Liver (tissue), 8 donors: ENCODE measurements at regions not wholly inside any gene's neighbourhood (a gene's known extent, or its start where the extent isn't known, plus 50 kb on each side); places are given as distances from the start of the nearest gene placed in this dataset.

Experiments
- DNase-seq: peaks from one replicate; pipeline ENCODE4 v3.0.0-alpha.2; 2017; ENCODE audit warnings: low spot score
- H3K27ac ChIP-seq, 2 donors: one replicate each; pipeline ENCODE4 v1.7.0; 2013; ENCODE audit warnings: inconsistent platforms in 2 of 2, low read length in 2 of 2, control low read depth in 1 of 2, low read depth in 1 of 2, mild to moderate bottlenecking in 1 of 2
- H3K27me3 ChIP-seq, 4 donors: one replicate each; pipeline versions ENCODE4 v1.6.1 to v1.7.0; 2013; ENCODE audit warnings: low read length in 3 of 4, inconsistent platforms in 1 of 4, mild to moderate bottlenecking in 1 of 4, moderate library complexity in 1 of 4; ENCODE audit not compliant: control insufficient read depth in 4 of 4, insufficient read depth in 4 of 4
- H3K36me3 ChIP-seq, 4 donors: one replicate each; pipeline versions ENCODE4 v1.6.1 to v1.7.0; 2013; ENCODE audit warnings: low read length in 3 of 4, mild to moderate bottlenecking in 3 of 4, low read depth in 1 of 4, moderate library complexity in 1 of 4; ENCODE audit not compliant: control insufficient read depth in 4 of 4, insufficient read depth in 3 of 4
- H3K4me1 ChIP-seq, 4 donors: one replicate each; pipeline versions ENCODE4 v1.6.1 to v1.7.0; 2013; ENCODE audit warnings: low read length in 3 of 4, mild to moderate bottlenecking in 3 of 4, moderate library complexity in 1 of 4; ENCODE audit not compliant: control insufficient read depth in 4 of 4, insufficient read depth in 4 of 4
- H3K4me3 ChIP-seq, 3 donors: one replicate each; pipeline versions ENCODE4 v1.6.1 to v1.7.0; 2013; ENCODE audit warnings: low read length in 3 of 3, control low read depth in 1 of 3, low read depth in 1 of 3, mild to moderate bottlenecking in 1 of 3
- H3K9ac ChIP-seq, 2 donors: one replicate each; pipeline ENCODE4 v1.7.0; 2013; ENCODE audit warnings: low read length in 2 of 2, mild to moderate bottlenecking in 2 of 2, moderate library complexity in 2 of 2, control low read depth in 1 of 2, low read depth in 1 of 2
- H3K9me3 ChIP-seq, 4 donors: one replicate each; pipeline versions ENCODE4 v1.6.1 to v1.7.0; 2013; ENCODE audit warnings: low read length in 3 of 4; ENCODE audit not compliant: control insufficient read depth in 4 of 4
- EGR1 ChIP-seq, 2 donors: IDR thresholded peaks; 2 replicates each; pipeline ENCODE4 v1.6.1; 2016 to 2018; ENCODE audit warnings: antibody characterized with exemption in 2 of 2, low read depth in 2 of 2
- FOXA2 ChIP-seq: IDR thresholded peaks from 2 replicates; pipeline ENCODE4 v1.6.1; 2016; ENCODE audit warnings: antibody characterized with exemption
- GABPA ChIP-seq, 2 donors: IDR thresholded peaks in 1 of 2; conservative IDR thresholded peaks in 1 of 2; 2 replicates each; pipeline ENCODE4 v1.6.1; 2016; ENCODE audit warnings: antibody characterized with exemption in 2 of 2, mild to moderate bottlenecking in 1 of 2, moderate library complexity in 1 of 2
- HNF4A ChIP-seq, 2 donors: conservative IDR thresholded peaks; 2 replicates each; pipeline ENCODE4 v1.6.1; 2016; ENCODE audit warnings: antibody characterized with exemption in 2 of 2, mild to moderate bottlenecking in 2 of 2
- NR2F2 ChIP-seq: IDR thresholded peaks from 2 replicates; pipeline ENCODE4 v1.6.1; 2016; ENCODE audit warnings: antibody characterized with exemption
- RXRA ChIP-seq, 2 donors: IDR thresholded peaks; 2 replicates each; pipeline ENCODE4 v1.6.1; 2017 to 2018; ENCODE audit warnings: antibody characterized with exemption in 2 of 2, mild to moderate bottlenecking in 1 of 2
- SP1 ChIP-seq: IDR thresholded peaks from 2 replicates; pipeline ENCODE4 v1.6.1; 2018; ENCODE audit warnings: antibody characterized with exemption, mild to moderate bottlenecking
- TAF1 ChIP-seq: conservative IDR thresholded peaks from 2 replicates; pipeline ENCODE4 v1.6.1; 2016; ENCODE audit warnings: antibody characterized with exemption, mild to moderate bottlenecking
- YY1 ChIP-seq: IDR thresholded peaks from 2 replicates; pipeline ENCODE4 v1.6.1; 2016; ENCODE audit warnings: antibody characterized with exemption, mild to moderate bottlenecking
- WGBS: extraction: QIAGEN DNeasy Blood & Tissue Kit; methylation state at CpG from one replicate; pipeline ENCODE4 v1.1.7; 2013; 5-methylcytosine and 5-hydroxymethylcytosine counted together
- TF ChIP-seq, protein P1 (sequence below): IDR thresholded peaks from 2 replicates; pipeline ENCODE4 v1.6.1; 2016; ENCODE audit warnings: antibody characterized with exemption, mild to moderate bottlenecking
- TF ChIP-seq, protein P2 (sequence below): IDR thresholded peaks from 2 replicates; pipeline ENCODE4 v1.6.1; 2016; ENCODE audit warnings: antibody characterized with exemption
- TF ChIP-seq, protein P3 (sequence below): fragments of 150-350 bp; IDR thresholded peaks from 2 replicates; pipeline ENCODE4 v1.5.1; 2017; ENCODE audit warnings: improper control_type of control experiment, low read depth, low read length; ENCODE audit not compliant: missing input control
- TF ChIP-seq, protein P4 (sequence below): IDR thresholded peaks from 2 replicates; pipeline ENCODE4 v1.6.1; 2016; ENCODE audit warnings: antibody characterized with exemption
- TF ChIP-seq, protein P5 (sequence below): IDR thresholded peaks from 2 replicates; pipeline ENCODE4 v1.6.1; 2016; ENCODE audit warnings: antibody characterized with exemption
- donor health status: healthy.
- donor health status: healthy.
- donor health status: healthy.
- donor health status: healthy.
- donor health status: healthy.

DNA sequence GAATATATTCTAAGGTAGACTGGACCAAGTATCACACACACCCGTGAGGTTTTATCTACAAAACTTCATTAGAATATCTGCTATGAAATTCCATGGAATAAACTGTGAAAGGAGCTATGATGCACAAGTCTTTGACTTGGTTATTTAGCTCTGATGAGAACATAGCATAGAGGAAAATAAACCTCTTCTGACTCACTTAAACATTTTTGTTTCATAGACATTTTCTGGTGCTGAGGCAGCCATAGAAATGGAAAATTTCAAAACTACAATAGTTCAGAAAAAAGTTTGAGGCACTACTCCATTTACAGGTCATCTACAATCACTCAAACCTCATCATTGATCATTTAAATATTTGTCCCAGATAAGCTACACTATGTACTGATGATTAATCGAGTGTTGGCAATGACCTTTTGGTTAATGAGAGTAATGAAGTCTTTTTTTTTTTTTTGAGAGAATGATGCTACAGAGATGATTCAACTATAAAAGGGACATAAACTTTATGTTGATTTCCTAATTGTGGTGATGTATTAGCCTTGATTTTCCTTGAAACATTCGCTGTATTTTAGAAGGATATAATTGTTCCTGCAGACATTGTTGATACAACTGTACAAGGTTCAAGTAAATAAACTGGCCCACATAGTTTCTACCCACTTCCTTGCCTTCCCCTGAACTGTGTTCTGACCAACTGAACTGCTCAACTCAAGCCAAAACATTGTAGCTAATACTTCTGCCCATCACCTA lies 77.5 kb downstream of the AREG start:
- 56% methylated on average over 3 of the region's 3 CpGs for WGBS

DNA sequence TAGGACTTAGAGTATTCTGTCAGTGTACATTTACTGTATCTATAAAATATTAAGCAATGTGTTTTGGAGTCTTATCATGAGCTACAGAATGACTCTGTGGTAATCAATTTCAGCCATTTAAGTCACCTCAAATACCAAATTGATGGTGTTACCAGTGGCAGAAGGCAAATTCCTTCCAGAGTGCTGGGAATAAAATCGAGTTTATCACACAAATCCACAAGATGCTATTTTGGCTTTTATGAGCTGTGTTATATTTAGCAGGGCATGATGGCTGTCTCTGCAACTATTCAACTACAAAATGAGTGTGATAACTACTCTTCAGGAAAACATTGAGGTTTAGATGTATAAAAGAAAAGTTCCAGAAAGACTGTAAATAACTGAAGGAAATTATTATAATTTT lies 78.2 kb downstream of the AREG start:
- TF ChIP-seq SP1, result no peak
- TF ChIP-seq, protein P1, sequence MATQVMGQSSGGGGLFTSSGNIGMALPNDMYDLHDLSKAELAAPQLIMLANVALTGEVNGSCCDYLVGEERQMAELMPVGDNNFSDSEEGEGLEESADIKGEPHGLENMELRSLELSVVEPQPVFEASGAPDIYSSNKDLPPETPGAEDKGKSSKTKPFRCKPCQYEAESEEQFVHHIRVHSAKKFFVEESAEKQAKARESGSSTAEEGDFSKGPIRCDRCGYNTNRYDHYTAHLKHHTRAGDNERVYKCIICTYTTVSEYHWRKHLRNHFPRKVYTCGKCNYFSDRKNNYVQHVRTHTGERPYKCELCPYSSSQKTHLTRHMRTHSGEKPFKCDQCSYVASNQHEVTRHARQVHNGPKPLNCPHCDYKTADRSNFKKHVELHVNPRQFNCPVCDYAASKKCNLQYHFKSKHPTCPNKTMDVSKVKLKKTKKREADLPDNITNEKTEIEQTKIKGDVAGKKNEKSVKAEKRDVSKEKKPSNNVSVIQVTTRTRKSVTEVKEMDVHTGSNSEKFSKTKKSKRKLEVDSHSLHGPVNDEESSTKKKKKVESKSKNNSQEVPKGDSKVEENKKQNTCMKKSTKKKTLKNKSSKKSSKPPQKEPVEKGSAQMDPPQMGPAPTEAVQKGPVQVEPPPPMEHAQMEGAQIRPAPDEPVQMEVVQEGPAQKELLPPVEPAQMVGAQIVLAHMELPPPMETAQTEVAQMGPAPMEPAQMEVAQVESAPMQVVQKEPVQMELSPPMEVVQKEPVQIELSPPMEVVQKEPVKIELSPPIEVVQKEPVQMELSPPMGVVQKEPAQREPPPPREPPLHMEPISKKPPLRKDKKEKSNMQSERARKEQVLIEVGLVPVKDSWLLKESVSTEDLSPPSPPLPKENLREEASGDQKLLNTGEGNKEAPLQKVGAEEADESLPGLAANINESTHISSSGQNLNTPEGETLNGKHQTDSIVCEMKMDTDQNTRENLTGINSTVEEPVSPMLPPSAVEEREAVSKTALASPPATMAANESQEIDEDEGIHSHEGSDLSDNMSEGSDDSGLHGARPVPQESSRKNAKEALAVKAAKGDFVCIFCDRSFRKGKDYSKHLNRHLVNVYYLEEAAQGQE, result no peak
- no peak for TF ChIP-seq FOXA2
- TF ChIP-seq YY1, result no peak
- no peak for TF ChIP-seq GABPA (IDR thresholded peaks at IDR 0.05 in 1 of 2, conservative IDR thresholded peaks at IDR 0.05 in 1 of 2)
- TF ChIP-seq, protein P2, sequence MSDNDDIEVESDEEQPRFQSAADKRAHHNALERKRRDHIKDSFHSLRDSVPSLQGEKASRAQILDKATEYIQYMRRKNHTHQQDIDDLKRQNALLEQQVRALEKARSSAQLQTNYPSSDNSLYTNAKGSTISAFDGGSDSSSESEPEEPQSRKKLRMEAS, result no peak
- no peak for TF ChIP-seq HNF4A (conservative IDR thresholded peaks at IDR 0.05)
- TF ChIP-seq, protein P3, sequence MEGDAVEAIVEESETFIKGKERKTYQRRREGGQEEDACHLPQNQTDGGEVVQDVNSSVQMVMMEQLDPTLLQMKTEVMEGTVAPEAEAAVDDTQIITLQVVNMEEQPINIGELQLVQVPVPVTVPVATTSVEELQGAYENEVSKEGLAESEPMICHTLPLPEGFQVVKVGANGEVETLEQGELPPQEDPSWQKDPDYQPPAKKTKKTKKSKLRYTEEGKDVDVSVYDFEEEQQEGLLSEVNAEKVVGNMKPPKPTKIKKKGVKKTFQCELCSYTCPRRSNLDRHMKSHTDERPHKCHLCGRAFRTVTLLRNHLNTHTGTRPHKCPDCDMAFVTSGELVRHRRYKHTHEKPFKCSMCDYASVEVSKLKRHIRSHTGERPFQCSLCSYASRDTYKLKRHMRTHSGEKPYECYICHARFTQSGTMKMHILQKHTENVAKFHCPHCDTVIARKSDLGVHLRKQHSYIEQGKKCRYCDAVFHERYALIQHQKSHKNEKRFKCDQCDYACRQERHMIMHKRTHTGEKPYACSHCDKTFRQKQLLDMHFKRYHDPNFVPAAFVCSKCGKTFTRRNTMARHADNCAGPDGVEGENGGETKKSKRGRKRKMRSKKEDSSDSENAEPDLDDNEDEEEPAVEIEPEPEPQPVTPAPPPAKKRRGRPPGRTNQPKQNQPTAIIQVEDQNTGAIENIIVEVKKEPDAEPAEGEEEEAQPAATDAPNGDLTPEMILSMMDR, result no peak
- no peak for TF ChIP-seq EGR1 (IDR thresholded peaks at IDR 0.05; ENCODE audit: low read depth in 2 of 2)
- TF ChIP-seq, protein P4, sequence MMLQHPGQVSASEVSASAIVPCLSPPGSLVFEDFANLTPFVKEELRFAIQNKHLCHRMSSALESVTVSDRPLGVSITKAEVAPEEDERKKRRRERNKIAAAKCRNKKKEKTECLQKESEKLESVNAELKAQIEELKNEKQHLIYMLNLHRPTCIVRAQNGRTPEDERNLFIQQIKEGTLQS, result no peak
- no peak for TF ChIP-seq TAF1
- Histone ChIP-seq H3K9me3 (no peaks in the 10 kb centered on the region), H3K36me3 (no peaks in the 10 kb centered on the region), H3K4me3 (no peak overlapping the region), H3K9ac (no peak overlapping the region), H3K4me1 (no peaks in the 10 kb centered on the region), H3K27ac (no peak overlapping the region), H3K27me3 (no peaks in the 10 kb centered on the region)
- WGBS, result 60% methylated on average over 1 of the region's 1 CpG
- no peak for DNase-seq

More for the DNA sequence above, 77.5 kb downstream of the AREG start:
- Histone ChIP-seq H3K9ac (no peak overlapping the region), H3K27me3 (no peaks in the 10 kb centered on the region), H3K4me3 (no peak overlapping the region), H3K9me3 (no peaks in the 10 kb centered on the region), H3K36me3 (no peaks in the 10 kb centered on the region), H3K27ac (no peak overlapping the region), H3K4me1 (no peaks in the 10 kb centered on the region)
- no peak for DNase-seq
- TF ChIP-seq GABPA (IDR thresholded peaks at IDR 0.05 in 1 of 2, conservative IDR thresholded peaks at IDR 0.05 in 1 of 2) (no peak), NR2F2 (no peak), FOXA2 (no peak), HNF4A (conservative IDR thresholded peaks at IDR 0.05) (no peak), SP1 (no peak), YY1 (no peak), TAF1 (no peak), RXRA (IDR thresholded peaks at IDR 0.05) (no peak), EGR1 (IDR thresholded peaks at IDR 0.05; ENCODE audit: low read depth in 2 of 2) (no peak)
- TF ChIP-seq, protein P3, result no peak
- TF ChIP-seq, protein P5, sequence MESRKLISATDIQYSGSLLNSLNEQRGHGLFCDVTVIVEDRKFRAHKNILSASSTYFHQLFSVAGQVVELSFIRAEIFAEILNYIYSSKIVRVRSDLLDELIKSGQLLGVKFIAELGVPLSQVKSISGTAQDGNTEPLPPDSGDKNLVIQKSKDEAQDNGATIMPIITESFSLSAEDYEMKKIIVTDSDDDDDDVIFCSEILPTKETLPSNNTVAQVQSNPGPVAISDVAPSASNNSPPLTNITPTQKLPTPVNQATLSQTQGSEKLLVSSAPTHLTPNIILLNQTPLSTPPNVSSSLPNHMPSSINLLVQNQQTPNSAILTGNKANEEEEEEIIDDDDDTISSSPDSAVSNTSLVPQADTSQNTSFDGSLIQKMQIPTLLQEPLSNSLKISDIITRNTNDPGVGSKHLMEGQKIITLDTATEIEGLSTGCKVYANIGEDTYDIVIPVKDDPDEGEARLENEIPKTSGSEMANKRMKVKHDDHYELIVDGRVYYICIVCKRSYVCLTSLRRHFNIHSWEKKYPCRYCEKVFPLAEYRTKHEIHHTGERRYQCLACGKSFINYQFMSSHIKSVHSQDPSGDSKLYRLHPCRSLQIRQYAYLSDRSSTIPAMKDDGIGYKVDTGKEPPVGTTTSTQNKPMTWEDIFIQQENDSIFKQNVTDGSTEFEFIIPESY, result no peak
- TF ChIP-seq, protein P4, result no peak
